Adrenal gland (tissue), 9 donors: ENCODE measurements at regions not wholly inside any gene's neighbourhood (a gene's known extent, or its start where the extent isn't known, plus 50 kb on each side); places are given as distances from the start of the nearest gene placed in this dataset.

Source experiments
- DNase-seq, 7 donors: peaks; one replicate each; pipeline ENCODE4 v3.0.0-alpha.2; 2019 to 2020
- H3K27ac ChIP-seq, 5 donors: fragments of 200-600 bp; sonication (generic) in 4 of 5; 1 replicate in 3 of 5; 2 replicates in 2 of 5; pipeline versions ENCODE4 v1.5.1 to v1.8.0; 2016 to 2020; ENCODE audit warnings: mild to moderate bottlenecking in 1 of 5
- H3K27me3 ChIP-seq: fragments of 200-600 bp; 2 replicates; pipeline ENCODE4 v1.8.0; 2021
- H3K36me3 ChIP-seq, 2 donors: fragments of 200-600 bp; replicated peaks in 1 of 2; 1 replicate in 1 of 2; 2 replicates in 1 of 2; pipeline versions ENCODE4 v1.5.1 to v1.8.0; 2018 to 2022
- H3K4me1 ChIP-seq, 2 donors: fragments of 200-600 bp; replicated peaks in 1 of 2; 1 replicate in 1 of 2; 2 replicates in 1 of 2; pipeline versions ENCODE4 v1.5.1 to v1.8.0; 2018 to 2021
- H3K4me3 ChIP-seq, 4 donors: fragments of 200-600 bp; sonication (generic) in 3 of 4; one replicate each; pipeline ENCODE4 v1.5.1; 2016 to 2018
- H3K9me3 ChIP-seq, 3 donors: fragments of 200-600 bp; sonication (generic) in 1 of 3; replicated peaks in 1 of 3; 1 replicate in 2 of 3; 2 replicates in 1 of 3; pipeline versions ENCODE4 v1.5.1 to v1.8.0; 2016 to 2021
- CTCF ChIP-seq, 6 experiments: fragments of 450-650 bp in 4 of 6; fragments of 200-600 bp in 2 of 6; sonication (generic) in 1 of 6; IDR thresholded peaks; 1 replicate in 5 of 6; 2 replicates in 1 of 6; pipeline versions ENCODE4 v1.5.1 to v1.8.0; 2016 to 2021; ENCODE audit warnings: antibody characterized with exemption in 6 of 6, mild to moderate bottlenecking in 2 of 6, moderate library complexity in 1 of 6
- POLR2A ChIP-seq, 2 donors: fragments of 450-650 bp; IDR thresholded peaks; one replicate each; pipeline ENCODE4 v1.6.1; 2017; ENCODE audit warnings: antibody characterized with exemption in 2 of 2, mild to moderate bottlenecking in 2 of 2, moderate library complexity in 1 of 2
- WGBS, 4 donors: extraction: QIAGEN DNeasy Blood & Tissue Kit in 2 of 4; methylation state at CpG; one replicate each; pipeline versions ENCODE4 v1.1.5 to v1.1.7; 2013 to 2017; 5-methylcytosine and 5-hydroxymethylcytosine counted together
- intact Hi-C, 2 donors: fragments of 100-400 bp; cut with DNase I; formaldehyde crosslinking; loops; one replicate each; pipeline versions ENCODE4 v1.14.1 to v1.15.0; 2022 to 2023
- donor health status: healthy with polysubstance abuse.
- donor health status: Bipolar disorder and iron deficiency.
- donor health status: DM: yes; HTN: yes; CAD: no.
- donor health status: DM: no; HTN: no; CAD: no.
- donor health status: DM: no; HTN: no; CAD: no.

GRCh38 chr15:61671736-61672135 is 388.5 kb downstream of the VPS13C start:
- peak in 1 of 7 donors; percentile 24 for DNase-seq
- Histone ChIP-seq H3K4me1 (no peaks in the 10 kb centered on the region), H3K36me3 (no peaks in the 10 kb centered on the region), H3K9me3 (peaks cover 0 to 11% (median 0%) of the 10 kb centered on the region in 3 donors), H3K27me3 (no peaks in the 10 kb centered on the region), H3K27ac (no peak overlapping the region), H3K4me3 (no peak overlapping the region)
- whole genome bisulfite sequencing, 4 donors = 67 to 73% (median 70%) methylated on average over 6 of the region's 6 CpGs
- intact Hi-C loops = no loop called here
- no peak for TF ChIP-seq POLR2A (IDR thresholded peaks at IDR 0.05)
- no peak for TF ChIP-seq CTCF (IDR thresholded peaks at IDR 0.05)

- Histone ChIP-seq H3K4me1 (no peaks in the 10 kb centered on the region), H3K27me3 (peaks cover 8% of the 10 kb centered on the region), H3K36me3 (no peaks in the 10 kb centered on the region), H3K4me3 (no peak overlapping the region), H3K9me3 (peaks cover 0 to 11% (median 0%) of the 10 kb centered on the region in 3 donors), H3K27ac (no peak overlapping the region)
- intact Hi-C loops = no loop called here
- no peak for DNase-seq
- no peak for TF ChIP-seq CTCF (IDR thresholded peaks at IDR 0.05)
- TF ChIP-seq POLR2A (IDR thresholded peaks at IDR 0.05) = no peak
- 68 to 88% (median 73%) methylated on average over 12 of the region's 12 CpGs for WGBS, 4 donors
These were observed 391.8 kb downstream of the VPS13C start for GRCh38 chr15:61668444-61668843.

- Histone ChIP-seq H3K27ac (no peak overlapping the region), H3K27me3 (peaks cover 8% of the 10 kb centered on the region), H3K36me3 (no peaks in the 10 kb centered on the region), H3K4me1 (no peaks in the 10 kb centered on the region), H3K4me3 (no peak overlapping the region), H3K9me3 (no peaks in the 10 kb centered on the region)
- whole genome bisulfite sequencing, 4 donors = 17 to 23% (median 21%) methylated on average over 1 of the region's 1 CpG
- no peak for DNase-seq
- TF ChIP-seq POLR2A (IDR thresholded peaks at IDR 0.05) (no peak), CTCF (IDR thresholded peaks at IDR 0.05) (no peak)
- intact Hi-C loops = no loop called here
These were observed 398.5 kb downstream of the VPS13C start for GRCh38 chr15:61661791-61662190.

GRCh38 chr15:61660579-61660978 is 399.7 kb downstream of the VPS13C start:
- intact Hi-C loops = no loop called here
- H3K36me3 ChIP-seq = no peaks in the 10 kb centered on the region
- DNase-seq = no peak
- WGBS, 4 donors = 57 to 76% (median 61%) methylated on average over 2 of the region's 2 CpGs
- H3K27me3 ChIP-seq = peaks cover 3% of the 10 kb centered on the region
- no peak overlapping the region for H3K4me3 ChIP-seq
- peak overlapping the region in 2 of 5 donors; percentile 24 to 42 for H3K27ac ChIP-seq
- TF ChIP-seq CTCF (IDR thresholded peaks at IDR 0.05) = no peak
- no peak for TF ChIP-seq POLR2A (IDR thresholded peaks at IDR 0.05)
- no peaks in the 10 kb centered on the region for H3K9me3 ChIP-seq
- H3K4me1 ChIP-seq = no peaks in the 10 kb centered on the region
